HG03175 (cell line): ENCODE measurements at regions not wholly inside any gene's neighbourhood (a gene's known extent, or its start where the extent isn't known, plus 50 kb on each side); places are given as distances from the start of the nearest gene placed in this dataset.
"Not testable (repeated sequence)": the region's sequence is repeated elsewhere in the genome, so short reads cannot be mapped to it uniquely, and the experiment has no call there.

Experiments used
- ATAC-seq: cut with Tn5 transposase; IDR thresholded peaks from one replicate; pipeline ENCODE4 v1.9.1; 2021; ENCODE audit warnings: mild to moderate bottlenecking, moderate library complexity; ENCODE audit not compliant: unreplicated experiment

DNA sequence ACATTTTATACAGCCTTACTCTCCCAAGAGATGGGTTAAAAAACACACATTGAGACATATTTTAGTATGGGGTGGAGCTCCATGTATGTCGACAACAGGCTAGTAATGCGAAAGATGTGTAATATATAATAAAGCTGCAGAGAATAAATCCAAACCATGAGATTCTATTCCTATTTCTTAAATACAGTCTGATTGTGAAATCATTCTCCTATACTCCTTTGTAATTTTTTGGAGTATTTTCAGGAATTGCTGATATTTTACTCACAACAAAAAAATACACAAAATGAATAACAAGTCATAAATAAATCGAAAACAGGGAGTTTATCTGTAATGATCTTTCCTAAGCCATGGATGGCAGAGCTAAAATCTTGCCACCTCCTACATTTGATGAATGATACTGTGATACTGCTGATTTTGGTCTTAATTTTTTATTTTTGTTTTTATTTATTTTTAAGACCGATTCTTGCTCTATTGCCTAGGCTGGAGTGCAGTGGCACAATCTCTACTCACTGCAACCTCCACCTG, 173.5 kb upstream of the KLF6 start:
- ATAC-seq: no peak

DNA sequence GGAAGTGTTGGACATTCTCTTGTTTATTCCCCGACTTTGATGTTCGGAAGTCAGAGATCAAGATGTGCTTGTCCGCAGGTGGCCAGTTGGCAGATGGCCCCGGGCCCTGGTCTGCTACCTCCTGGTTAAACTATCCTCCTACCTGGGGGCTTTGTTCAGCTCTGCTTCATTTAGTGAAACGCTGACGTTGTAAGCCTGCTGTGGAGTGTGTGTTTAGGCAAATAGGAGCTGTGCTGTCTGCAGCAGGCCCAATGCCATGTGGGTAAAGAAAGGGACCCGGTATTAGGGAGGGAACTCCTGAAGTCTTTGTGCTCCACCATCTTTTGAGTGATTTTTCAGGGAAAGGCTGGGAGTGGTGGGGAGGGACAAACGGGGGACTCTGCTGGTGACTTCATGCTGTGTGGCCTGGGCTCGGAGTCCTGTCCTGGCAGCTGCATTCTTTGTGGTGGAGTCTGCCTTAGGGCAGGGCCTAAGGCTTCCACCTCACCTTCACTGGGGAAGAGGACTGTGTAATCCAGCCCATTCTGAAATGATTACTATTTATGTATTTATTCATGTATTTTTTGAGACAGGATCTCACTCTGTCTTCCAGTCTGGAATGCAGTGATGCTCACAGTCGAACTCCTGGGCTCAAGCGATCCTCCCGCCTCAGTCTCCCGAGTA, 171.1 kb upstream of the KLF6 start:
- ATAC-seq: no peak

DNA sequence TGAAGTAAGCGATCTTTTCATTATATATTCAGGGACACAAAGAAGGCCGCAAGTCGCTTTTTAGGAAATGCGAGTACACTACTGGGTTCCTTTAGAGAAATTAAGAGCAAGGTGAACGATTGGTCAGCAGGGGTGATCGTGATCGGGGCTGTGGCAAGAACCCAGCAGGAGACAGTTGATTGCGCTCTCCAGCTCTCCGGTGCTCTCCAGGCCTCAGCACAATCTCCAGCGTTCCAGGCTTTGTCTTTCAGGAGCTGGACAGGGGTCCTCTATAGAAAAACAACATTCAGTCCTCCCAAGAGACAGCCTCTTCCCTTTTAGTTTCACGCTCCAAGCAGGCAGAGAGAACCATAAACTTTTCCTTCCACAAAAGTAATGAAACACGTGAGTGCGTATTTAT, 170.5 kb upstream of the KLF6 start:
- no peak for ATAC-seq

DNA sequence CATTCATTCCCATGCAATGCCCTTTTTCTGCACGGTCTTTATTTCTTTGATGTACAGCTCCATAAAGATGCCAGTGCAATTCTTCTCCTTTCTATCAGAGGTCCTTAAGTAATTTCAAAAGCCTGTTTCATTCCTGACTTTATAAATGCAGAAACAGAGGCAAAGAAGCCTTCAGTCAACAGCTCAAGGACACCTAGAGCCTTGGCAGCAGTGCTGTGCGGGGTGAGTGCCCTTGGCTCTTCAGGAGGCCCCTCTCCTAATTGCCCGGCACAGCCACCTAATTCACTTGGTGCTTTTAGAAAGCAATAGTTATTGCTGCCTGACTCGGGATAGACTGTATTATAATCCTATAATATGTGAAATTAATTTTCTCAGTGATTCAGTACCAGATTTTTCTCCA, 169.6 kb upstream of the KLF6 start:
- no peak for ATAC-seq

DNA sequence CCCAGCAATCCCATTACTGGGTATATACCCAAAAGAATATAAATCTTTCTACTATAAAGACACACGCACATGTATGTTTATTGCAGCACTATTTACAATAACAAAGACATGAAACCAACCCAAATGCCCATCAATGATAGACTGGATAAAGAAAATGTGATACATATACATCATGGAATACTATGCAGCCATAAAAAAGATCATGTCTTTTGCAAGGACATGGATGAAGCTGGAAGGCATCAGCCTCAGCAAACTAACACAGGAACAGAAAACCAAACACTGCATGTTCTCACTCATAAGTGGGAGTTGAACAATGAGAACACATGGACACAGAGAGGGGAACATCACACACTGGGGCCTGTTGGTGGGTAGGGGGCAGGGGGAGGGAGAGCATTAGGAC, 169.0 kb upstream of the KLF6 start:
- not testable (repeated sequence) for ATAC-seq

DNA sequence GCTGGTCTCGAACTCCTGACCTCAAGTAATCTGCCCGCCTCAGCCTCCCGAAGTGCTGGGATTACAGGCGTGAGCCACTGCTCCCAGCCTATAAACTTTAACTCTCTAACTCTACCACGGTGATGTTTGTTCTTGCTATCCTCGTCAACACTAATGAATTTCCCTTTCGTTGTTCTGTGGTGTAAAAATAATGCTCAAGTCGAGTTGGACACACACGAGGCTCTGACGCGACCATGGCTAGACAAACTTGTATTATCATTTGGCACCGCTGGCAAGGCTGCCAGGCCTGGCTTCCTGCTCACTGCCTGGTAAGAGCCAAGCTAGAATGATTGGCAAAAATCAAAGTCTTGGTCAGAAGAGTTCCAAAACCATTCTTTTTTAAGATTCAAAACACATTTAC, 167.0 kb upstream of the KLF6 start:
- no peak for ATAC-seq

DNA sequence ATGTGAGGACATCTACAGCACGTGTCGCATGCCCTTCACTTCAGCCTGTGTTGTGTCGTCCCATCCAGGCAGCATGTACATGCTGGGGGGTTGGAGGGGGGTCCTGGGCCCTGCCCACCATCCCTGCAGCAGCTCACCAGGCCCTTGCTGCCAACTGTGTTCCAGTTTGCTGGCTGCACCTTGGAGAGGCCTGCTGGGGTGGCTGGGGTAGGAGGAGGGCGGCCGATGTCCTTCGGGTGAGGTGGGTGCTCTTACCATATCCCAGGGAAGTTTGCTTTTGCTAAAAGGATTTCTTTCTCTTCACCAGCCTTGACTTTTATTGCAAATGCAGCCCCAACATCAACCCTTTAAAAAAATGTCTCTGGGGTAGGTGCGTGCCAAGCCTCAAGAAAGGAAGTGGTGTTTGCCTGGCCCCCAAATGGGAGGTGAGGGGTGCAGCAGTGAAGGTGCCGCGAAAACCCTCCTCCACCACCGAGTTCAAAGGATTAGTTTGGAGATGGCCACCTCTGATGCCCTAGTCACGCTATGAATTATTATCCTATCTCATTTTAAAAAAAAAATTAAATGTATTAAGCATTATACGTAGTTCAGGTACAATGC, 165.8 kb upstream of the KLF6 start:
- no peak for ATAC-seq

DNA sequence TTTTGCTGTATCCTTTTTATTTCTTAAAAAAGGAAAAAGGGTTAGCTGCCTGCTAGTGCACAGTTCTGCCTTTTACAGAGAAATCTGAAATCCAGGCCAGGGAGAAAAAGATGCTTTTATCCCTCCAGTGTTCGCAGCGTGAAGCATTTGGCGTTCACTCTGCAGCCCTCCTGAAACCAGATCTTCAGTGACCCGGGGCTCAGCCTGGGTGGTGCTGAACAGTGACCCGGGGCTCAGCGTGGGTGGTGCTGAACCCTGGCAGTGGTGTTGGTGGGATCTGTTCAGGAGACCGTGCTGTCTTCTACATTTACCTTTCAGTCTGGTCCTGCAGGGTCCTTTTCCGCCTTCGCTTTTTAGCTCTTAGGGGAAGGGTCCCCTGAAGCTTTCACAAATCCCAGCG, 164.7 kb upstream of the KLF6 start:
- ATAC-seq: no peak

DNA sequence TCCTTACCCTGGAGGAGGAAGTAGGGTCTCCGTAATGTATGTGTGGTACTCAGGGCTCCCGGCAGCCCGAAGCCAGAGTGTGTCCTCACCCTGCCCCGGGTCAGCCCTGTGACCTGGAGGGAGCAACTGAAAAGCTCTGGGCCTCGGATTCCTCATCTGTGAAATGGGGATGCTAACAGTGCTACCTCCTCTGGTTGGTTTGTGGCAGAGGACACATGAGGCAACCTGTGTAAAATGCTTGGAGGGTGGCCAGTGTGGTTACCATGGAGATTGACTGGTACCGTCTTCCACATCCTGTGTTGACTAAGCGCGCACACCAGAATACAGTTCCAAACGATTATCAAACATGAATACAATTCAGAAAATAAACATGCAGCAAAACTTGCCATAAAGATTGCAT, 163.8 kb upstream of the KLF6 start:
- no peak for ATAC-seq

DNA sequence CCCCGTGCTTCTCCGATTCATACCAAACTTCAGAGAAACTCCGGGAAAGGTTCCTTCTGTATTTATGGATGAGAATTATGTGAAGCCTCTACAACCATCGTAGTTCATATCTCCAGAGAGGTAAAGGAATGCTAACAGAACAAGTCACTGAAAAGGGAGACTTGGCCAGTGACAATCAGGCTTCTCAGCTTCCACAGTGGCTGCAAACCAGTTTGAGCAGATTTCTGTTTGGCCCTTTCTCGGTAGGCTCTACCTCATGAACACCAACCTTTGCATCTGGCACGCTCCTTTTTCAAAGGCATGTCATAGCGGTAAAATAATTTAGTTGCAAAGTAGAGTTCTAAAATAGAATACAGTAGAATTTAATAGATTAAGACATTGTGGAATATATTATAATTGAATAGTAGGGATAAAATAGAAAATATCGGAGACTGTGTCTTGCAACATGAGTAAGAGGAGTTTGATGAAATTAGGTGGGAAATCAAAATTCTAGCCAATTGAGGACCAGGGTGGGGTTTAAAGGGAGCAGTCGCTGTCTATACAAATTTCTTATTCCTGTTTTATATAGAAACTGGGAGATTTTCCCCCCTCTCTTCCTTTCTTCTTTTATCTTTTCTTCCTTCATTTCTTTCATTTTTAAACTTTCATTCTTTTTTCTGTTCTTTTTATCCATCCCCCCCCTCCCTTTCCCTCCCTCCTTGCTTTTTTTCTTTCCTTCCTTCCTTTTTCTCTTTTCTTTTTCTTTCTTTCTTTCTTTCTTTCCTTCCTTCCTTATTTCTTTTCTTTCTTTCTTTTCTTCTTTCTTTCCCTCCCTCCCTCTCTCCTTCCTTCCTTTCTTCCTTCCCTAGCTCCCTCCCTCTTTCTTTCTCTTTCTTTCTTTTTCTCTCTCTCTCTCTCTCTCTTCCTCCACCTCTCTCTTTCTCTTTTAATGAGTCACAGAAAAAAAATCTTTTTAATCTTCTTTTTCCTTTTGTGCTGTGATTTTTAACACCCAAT, 161.5 kb upstream of the KLF6 start:
- no peak for ATAC-seq

DNA sequence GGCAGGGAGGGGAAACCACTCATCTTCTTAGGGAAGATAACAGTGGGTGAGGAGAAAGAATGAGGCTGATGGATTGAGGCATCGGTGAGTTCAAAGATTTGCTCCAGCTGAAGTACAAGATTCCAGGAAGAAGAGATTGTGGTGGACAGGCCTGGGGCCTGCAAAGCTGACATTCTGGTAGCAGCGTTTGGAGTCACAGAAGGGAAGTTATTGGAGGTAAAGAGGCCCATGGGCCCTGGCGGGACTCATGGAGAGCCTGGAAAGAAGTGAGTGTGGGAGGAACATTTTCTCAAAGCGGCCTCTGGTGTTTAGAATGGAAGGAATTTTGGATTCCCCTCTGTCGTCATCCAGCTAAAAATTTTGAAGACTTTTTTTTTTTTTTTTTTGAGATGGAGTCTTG, 160.0 kb upstream of the KLF6 start:
- no peak for ATAC-seq

DNA sequence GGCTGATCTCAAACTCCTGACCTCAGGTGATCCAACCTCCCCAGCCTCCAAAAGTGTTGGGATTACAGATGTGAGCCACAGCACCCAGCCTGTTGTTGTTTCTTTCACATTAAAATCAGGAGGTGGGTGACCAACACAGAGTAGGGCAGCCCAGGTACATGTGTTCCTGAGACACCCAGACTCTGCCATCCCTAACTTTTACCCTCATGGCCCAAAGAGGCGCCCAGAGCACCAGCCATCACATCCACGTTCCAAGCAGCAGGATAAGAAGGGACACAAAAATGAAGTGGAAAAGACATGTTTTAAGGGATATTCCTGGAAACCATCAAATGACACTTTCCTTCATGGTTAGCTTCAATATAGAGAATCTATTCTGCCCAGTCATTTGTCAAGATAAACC, 159.6 kb upstream of the KLF6 start:
- ATAC-seq: no peak

DNA sequence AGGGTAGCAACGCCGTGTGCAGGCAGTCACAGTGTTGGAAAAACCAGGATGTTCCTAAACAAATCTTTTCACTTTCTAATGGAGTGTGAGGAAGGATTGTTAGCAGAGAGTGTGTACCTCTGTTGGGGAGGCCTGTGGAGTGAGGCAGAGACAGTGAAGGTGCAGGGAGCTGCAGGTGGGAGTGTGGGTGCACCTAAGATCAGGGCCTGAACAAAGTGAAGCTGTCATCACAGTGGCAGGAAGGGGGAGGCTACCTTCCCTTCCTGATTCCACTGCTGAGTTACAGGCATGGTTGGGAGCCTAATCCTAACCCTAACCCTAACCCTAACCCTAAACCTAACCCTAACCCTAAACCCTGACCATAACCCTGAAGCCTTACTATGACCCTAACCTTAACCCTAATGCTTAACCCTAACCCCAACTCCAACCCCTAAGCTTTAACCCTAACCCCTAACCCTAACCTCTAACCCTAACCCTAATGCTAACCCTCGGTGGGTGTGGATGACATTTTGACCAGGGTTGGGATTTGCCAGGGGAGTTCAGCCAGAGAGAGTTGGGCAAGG, 158.8 kb upstream of the KLF6 start:
- no peak for ATAC-seq

DNA sequence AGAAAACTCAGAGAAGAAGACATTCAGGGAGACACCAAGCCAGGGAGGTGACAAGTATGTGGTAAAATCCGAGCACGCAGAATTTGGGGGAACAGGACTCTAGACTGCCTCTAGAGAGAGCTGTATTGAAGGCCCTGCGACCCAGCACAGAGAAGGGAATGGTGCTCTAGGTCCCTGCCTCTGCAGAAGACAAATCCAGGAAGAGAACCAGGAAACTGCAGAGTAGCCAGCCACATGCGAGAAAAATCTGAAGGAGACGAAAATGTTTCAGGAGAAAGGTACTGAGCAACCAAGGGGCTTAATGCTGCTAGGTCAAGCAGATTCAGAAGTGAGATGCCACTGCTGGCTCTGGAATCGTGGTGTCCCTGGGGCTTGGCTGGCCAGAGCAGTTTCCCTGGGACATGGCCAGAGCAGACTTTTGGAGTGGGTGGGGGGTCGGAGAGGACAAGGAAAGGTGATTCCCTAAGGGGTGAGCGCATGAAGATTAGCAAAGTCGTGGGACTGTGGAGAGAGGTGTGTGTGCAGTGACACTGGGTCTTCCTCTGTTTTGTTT, 158.0 kb upstream of the KLF6 start:
- ATAC-seq: no peak

DNA sequence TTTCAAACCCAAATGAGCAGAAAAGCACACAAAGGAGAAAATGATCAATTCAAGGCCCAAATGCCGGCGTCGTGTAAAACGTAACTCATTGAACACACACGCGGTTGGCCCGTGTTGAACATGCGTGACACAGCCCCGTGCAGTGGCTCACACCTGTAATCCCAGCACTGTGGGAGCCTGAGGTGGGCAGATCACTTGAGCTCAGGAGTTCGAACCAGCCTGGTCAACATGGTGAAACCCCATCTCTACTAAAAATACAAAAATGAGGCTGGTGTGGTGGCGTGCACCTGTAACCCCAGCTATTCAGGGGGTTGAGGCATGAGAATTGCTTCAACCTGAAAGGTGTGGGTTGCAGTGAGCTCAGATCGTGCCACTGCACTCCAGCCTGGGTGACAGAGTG, 156.7 kb upstream of the KLF6 start:
- no peak for ATAC-seq

DNA sequence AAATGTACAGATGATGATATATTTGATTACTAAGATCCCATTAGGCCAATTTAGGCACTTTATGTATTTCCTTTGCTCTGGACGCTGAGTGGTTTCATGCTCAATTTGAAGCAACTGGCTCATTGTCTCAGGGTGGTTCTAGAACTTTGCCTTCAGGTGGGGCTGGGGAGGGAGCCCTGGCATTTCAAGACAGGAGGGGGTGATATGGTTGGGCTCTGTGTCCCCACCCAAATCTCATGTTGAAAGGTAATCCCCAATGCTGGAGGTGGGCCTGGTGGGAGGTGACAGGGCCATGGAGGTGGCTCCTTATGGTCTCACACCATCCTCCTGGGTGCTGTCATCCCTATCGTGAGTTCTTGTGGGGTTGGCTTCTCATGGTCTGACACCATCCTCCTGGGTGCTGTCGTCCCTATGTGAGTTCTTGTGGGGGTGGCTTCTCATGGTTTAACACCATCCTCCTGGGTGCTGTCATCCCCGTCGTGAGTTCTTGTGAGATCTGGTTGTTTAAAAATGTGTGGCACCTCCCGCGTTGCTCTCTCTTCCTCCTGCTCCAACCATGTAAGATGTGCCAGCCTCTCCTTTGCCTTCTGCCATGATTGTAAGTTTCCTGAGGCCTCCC, 151.5 kb upstream of the KLF6 start:
- no peak for ATAC-seq

DNA sequence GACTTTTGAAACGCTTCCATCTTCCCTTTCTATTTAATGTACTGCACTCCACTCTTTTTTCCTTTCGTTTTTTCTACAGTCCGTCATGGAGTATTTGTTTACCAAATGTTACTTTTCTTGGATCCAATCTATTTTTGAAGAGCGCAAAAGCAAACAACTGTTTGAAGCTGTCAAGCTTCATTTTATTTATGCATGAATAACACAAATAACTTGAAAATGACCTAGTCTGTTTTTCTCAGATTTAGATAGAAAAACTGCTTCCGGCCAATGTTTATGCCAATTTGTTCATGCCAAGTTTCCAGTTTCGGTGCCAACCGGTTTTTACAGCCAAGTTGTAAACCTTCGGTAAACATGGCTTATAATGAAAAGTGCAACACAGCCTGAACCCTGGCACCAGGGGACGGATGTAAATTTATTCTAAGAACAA, 150.9 kb upstream of the KLF6 start:
- no peak for ATAC-seq

DNA sequence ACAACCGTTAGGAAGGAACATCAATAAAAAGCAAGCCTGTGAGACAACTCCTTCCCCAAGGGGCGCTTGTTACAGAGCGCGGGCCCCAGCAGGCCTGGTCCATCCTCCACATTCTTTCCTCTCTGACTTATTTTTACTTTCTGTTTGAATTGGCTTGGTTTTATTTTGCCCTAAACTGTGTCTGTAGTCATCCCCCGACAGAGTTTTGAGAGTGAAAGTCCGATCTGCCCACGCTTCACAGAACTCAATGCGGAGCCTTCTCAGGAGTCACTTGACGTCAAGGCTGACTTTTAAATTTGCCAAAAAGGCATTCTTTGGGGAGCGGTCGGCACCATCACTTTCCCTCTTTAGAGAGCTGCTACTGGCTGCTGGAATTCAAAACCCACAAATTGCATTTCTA, 150.1 kb upstream of the KLF6 start:
- ATAC-seq: peak; percentile 99

DNA sequence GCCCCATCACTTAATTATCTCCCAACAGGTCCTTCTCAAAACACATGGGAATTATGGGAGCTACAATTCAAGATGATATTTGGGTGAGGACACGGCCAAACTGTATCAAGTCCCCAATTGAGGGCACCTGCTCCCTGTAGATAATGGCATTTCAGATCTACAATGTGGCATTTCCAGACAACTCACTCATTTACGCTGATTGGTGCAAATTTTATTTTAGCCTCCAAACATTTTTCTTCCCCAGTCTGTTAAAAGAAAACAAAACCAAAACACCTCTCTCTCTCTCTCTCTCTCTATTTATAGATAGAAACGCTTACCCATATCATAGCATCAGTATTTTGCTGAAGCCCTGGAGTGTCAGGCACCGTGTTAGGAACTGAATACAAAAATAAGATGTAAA, 148.7 kb upstream of the KLF6 start:
- no peak for ATAC-seq

DNA sequence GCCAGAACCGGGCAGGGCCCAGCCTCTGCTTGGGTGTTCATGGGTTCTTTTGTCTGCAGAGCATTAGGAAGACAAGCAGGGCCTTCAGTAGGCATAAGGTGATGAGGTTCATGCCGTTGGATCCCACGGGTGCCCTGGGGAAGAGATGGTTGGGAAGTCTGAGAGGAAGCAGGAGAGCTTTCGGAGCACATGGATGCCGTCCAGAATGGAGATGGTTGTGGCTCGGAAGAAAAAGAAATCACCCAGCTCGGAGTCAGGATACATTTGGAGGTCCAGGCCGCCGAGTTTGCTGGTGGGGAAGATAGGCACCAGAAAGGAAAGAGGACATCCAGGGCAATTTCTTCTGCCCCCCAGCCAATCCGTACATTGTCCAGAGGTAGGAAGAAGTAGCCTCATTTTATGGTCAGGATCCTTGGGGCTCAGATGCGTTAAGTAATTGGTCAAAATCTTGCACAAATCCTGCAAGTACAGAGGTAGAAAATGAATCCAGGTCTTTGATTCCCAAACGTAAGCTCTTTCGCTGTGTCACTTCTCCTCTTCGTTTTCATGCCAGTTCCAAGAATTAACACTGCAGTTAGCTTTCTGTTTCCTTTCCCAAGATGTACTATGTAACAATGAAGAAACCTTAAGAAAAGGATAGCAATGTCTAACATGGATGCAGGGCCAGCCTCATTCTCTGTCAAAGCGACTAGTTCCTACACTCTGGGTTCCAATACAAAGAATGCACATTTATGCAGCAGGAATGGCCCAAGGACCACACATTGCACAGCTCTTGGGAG, 147.8 kb upstream of the KLF6 start:
- no peak for ATAC-seq
